DOHH2 (cell line): ENCODE measurements at regions not wholly inside any gene's neighbourhood (a gene's known extent, or its start where the extent isn't known, plus 50 kb on each side); places are given as distances from the start of the nearest gene placed in this dataset.

Experiments used
- H3F3A ChIP-seq: fragments of 200-600 bp; sonication (generic), shearing (Covaris generic); 2 replicates; pipeline ENCODE4 v1.6.0; 2016; ENCODE audit warnings: antibody characterized with exemption, mild to moderate bottlenecking; ENCODE audit not compliant: control insufficient read depth, insufficient read depth
- H3K27ac ChIP-seq: fragments of 200-600 bp; sonication (generic); 2 replicates; pipeline ENCODE4 v1.5.1; 2014; ENCODE audit warnings: low read depth, mild to moderate bottlenecking, low read length, moderate library complexity
- H3K27me3 ChIP-seq: fragments of 200-600 bp; sonication (generic); 2 replicates; pipeline ENCODE4 v1.6.1; 2014; ENCODE audit warnings: mild to moderate bottlenecking, low read length, mixed read lengths; ENCODE audit not compliant: control insufficient read depth
- H3K36me3 ChIP-seq: fragments of 200-600 bp; sonication (generic); 2 replicates; pipeline ENCODE4 v1.6.1; 2014; ENCODE audit warnings: mild to moderate bottlenecking, low read length, moderate library complexity, mixed read lengths; ENCODE audit not compliant: control insufficient read depth
- H3K4me1 ChIP-seq: fragments of 200-600 bp; sonication (generic); 2 replicates; pipeline ENCODE4 v1.6.1; 2014; ENCODE audit warnings: mild to moderate bottlenecking, low read length, mixed read lengths; ENCODE audit not compliant: control insufficient read depth
- H3K4me2 ChIP-seq: fragments of 200-600 bp; sonication (generic); 2 replicates; pipeline ENCODE4 v1.6.0; 2014; ENCODE audit warnings: mild to moderate bottlenecking, low read length, moderate library complexity
- H3K4me3 ChIP-seq: fragments of 200-600 bp; sonication (generic); 2 replicates; pipeline ENCODE4 v1.5.1; 2014; ENCODE audit warnings: mild to moderate bottlenecking, low read length, mixed read lengths
- H3K79me2 ChIP-seq: fragments of 200-600 bp; sonication (generic); 2 replicates; pipeline ENCODE4 v1.6.1; 2014; ENCODE audit warnings: mild to moderate bottlenecking, low read length, mixed read lengths; ENCODE audit not compliant: control insufficient read depth
- H3K9me2 ChIP-seq: fragments of 200-600 bp; sonication (generic); replicated peaks from 2 replicates; pipeline ENCODE4 v1.6.1; 2014; ENCODE audit warnings: mild to moderate bottlenecking, low read length, mixed read lengths; ENCODE audit not compliant: control insufficient read depth
- H3K9me3 ChIP-seq: fragments of 200-600 bp; sonication (generic); 2 replicates; pipeline ENCODE4 v1.6.1; 2014; ENCODE audit warnings: antibody characterized with exemption, low read length, mixed read lengths; ENCODE audit not compliant: control insufficient read depth, insufficient read depth
- H4K20me1 ChIP-seq: fragments of 200-600 bp; sonication (generic); 2 replicates; pipeline ENCODE4 v1.6.0; 2014; ENCODE audit warnings: low read depth, mild to moderate bottlenecking, antibody characterized with exemption, low read length, moderate library complexity; ENCODE audit not compliant: control insufficient read depth, insufficient read depth
- CTCF ChIP-seq: fragments of 200-600 bp; sonication (generic); IDR thresholded peaks from one replicate; pipeline ENCODE4 v1.5.1; 2014; ENCODE audit warnings: antibody characterized with exemption, mild to moderate bottlenecking, low read depth, low read length; ENCODE audit not compliant: poor library complexity, severe bottlenecking
- EZH2phosphoT487 ChIP-seq: fragments of 200-600 bp; sonication (generic); IDR thresholded peaks from 2 replicates; pipeline ENCODE4 v1.6.1; 2017; ENCODE audit warnings: borderline replicate concordance, mild to moderate bottlenecking, antibody characterized with exemption, low read length, moderate library complexity, mixed read lengths

- peak overlapping the region; percentile 48 for H3K4me2 ChIP-seq
Measured at GRCh38 chr5:56329652-56330051, 96.5 kb upstream of the ANKRD55 start.

GRCh38 chr5:56328753-56329560, 95.8 kb upstream of the ANKRD55 start:
- Histone ChIP-seq H3F3A (no peaks in the 10 kb centered on the region), H4K20me1 (no peaks in the 10 kb centered on the region), H3K4me3 (peak overlapping the region; percentile 9), H3K4me1 (peaks cover 28% of the 10 kb centered on the region), H3K27me3 (no peaks in the 10 kb centered on the region), H3K4me2 (peak overlapping the region; percentile 48), H3K36me3 (no peaks in the 10 kb centered on the region), H3K9me3 (no peaks in the 10 kb centered on the region), H3K27ac (peak overlapping the region; percentile 12; the same call in 1 of the 2 replicates), H3K79me2 (no peaks in the 10 kb centered on the region), H3K9me2 (no peaks in the 10 kb centered on the region)
- TF ChIP-seq EZH2phosphoT487 (no peak), CTCF (no peak)

More at GRCh38 chr5:56329652-56330051, 96.5 kb upstream of the ANKRD55 start:
- Histone ChIP-seq H3K36me3 (no peaks in the 10 kb centered on the region), H3K4me1 (peaks cover 28% of the 10 kb centered on the region), H3K79me2 (no peaks in the 10 kb centered on the region), H3K27me3 (no peaks in the 10 kb centered on the region), H3K27ac (no peak overlapping the region), H3K9me2 (no peaks in the 10 kb centered on the region), H3K9me3 (peaks cover 4% of the 10 kb centered on the region; the same call in 1 of the 2 replicates), H4K20me1 (no peaks in the 10 kb centered on the region), H3K4me3 (no peak overlapping the region), H3F3A (no peaks in the 10 kb centered on the region)
- TF ChIP-seq EZH2phosphoT487 (no peak), CTCF (no peak)

- H3K9me2 ChIP-seq, result no peaks in the 10 kb centered on the region
- H3K9me3 ChIP-seq, result no peaks in the 10 kb centered on the region
- H3F3A ChIP-seq, result no peaks in the 10 kb centered on the region
- no peak overlapping the region for H3K27ac ChIP-seq
- no peak overlapping the region for H3K4me3 ChIP-seq
- no peaks in the 10 kb centered on the region for H4K20me1 ChIP-seq
- H3K27me3 ChIP-seq, result no peaks in the 10 kb centered on the region
- no peak overlapping the region for H3K4me2 ChIP-seq
- peaks cover 28% of the 10 kb centered on the region for H3K4me1 ChIP-seq
- H3K36me3 ChIP-seq, result no peaks in the 10 kb centered on the region
- H3K79me2 ChIP-seq, result no peaks in the 10 kb centered on the region
- TF ChIP-seq CTCF (no peak), EZH2phosphoT487 (no peak)
Measured at GRCh38 chr5:56327809-56328208, 94.7 kb upstream of the ANKRD55 start.
